ENCODE measurements at regions not wholly inside any gene's neighbourhood (a gene's known extent, or its start where the extent isn't known, plus 50 kb on each side); places are given as distances from the start of the nearest gene placed in this dataset.

DNA sequence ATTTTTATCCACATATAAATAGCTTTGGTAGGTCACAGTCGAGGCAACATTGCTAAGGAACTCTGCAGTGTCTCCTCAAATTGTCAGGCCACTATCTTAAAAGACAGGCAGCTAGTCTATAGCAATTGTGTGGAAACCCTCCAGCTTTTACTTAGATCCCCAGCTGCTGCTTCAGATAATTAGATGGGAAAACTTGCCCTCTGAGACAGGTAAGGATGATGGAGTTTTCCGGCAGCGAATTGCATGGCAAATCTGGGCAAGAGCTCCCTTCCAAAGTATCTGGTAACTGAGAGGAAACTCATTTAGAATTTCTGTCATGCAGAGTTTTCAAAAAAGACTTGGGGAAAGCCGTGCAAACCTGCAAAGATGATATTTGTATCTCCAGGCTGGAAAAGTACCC, 886.2 kb downstream of the UQCRFS1 start:
- H3K9me3 ChIP-seq, result no peaks in the 10 kb centered on the region
- no peaks in the 10 kb centered on the region for H3K36me3 ChIP-seq (replicated peaks in 1 of 2; ENCODE audit: insufficient read depth in 1 of 2, low read depth in 2 of 2)
- TF ChIP-seq POLR2A (IDR thresholded peaks at IDR 0.05), result no peak
- TF ChIP-seq, protein P1, sequence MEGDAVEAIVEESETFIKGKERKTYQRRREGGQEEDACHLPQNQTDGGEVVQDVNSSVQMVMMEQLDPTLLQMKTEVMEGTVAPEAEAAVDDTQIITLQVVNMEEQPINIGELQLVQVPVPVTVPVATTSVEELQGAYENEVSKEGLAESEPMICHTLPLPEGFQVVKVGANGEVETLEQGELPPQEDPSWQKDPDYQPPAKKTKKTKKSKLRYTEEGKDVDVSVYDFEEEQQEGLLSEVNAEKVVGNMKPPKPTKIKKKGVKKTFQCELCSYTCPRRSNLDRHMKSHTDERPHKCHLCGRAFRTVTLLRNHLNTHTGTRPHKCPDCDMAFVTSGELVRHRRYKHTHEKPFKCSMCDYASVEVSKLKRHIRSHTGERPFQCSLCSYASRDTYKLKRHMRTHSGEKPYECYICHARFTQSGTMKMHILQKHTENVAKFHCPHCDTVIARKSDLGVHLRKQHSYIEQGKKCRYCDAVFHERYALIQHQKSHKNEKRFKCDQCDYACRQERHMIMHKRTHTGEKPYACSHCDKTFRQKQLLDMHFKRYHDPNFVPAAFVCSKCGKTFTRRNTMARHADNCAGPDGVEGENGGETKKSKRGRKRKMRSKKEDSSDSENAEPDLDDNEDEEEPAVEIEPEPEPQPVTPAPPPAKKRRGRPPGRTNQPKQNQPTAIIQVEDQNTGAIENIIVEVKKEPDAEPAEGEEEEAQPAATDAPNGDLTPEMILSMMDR (IDR thresholded peaks at IDR 0.05), result no peak
- H3K4me3 ChIP-seq, result no peak overlapping the region
- no peak overlapping the region for H3K27ac ChIP-seq
- intact Hi-C loops (cut with DNase I), result no loop called here
- no peaks in the 10 kb centered on the region for H3K27me3 ChIP-seq
- ATAC-seq (no peak), DNase-seq (no peak)
- 43 to 48% methylated on average over 4 of the region's 4 CpGs for WGBS, 2 donors
- H3K4me1 ChIP-seq, result no peaks in the 10 kb centered on the region

DNA sequence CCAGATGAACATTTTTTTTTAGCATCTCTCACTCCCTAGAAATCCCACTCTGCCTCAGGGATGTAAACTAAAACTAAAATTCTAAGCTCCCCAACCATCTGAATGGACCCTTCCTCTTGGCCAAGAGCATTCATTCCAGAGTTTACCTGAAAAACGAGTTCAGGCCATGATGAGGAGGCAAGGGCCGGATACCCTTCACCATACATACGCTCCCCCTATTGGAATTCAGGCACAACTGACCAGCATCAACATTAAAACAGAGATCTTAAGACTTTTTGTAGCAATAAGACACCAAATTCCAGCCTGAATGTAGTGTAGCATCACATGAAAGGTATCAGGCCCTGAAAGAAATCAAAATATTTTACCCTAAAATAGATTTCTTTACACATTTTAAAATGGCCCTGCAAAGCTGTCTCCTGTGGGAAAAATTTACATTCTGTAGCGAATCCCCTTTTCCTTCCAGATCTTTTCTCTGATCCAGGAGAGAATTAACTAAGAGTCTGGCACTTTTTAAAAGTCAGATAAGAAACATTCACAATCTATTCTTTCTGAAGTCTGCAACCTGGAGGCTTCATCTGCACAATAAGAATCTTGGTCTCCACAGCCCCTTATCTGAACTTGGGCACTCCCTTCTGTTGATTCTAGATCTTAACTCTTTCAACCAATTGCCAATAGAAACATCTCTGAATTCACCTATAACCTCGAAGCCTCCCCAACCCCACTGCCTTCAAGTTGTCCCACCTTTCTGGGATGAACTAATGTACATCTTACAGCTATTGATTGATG, 888.5 kb downstream of the UQCRFS1 start:
- WGBS, 2 donors, result 69 to 72% methylated on average over 5 of the region's 5 CpGs
- H3K4me3 ChIP-seq, result no peak overlapping the region
- no peaks in the 10 kb centered on the region for H3K4me1 ChIP-seq
- TF ChIP-seq, protein P1 (IDR thresholded peaks at IDR 0.05), result no peak
- no peak for TF ChIP-seq POLR2A (IDR thresholded peaks at IDR 0.05)
- no peak for ATAC-seq
- H3K27ac ChIP-seq, result no peak overlapping the region
- no peaks in the 10 kb centered on the region for H3K36me3 ChIP-seq (replicated peaks in 1 of 2; ENCODE audit: insufficient read depth in 1 of 2, low read depth in 2 of 2)
- H3K27me3 ChIP-seq, result no peaks in the 10 kb centered on the region
- H3K9me3 ChIP-seq, result no peaks in the 10 kb centered on the region
- DNase-seq, result no peak
- intact Hi-C loops (cut with DNase I), result loop anchor here (5.0 kb wide), 1 partner anchor 352 kb away; no protein-coding TSS in a partner anchor

DNA sequence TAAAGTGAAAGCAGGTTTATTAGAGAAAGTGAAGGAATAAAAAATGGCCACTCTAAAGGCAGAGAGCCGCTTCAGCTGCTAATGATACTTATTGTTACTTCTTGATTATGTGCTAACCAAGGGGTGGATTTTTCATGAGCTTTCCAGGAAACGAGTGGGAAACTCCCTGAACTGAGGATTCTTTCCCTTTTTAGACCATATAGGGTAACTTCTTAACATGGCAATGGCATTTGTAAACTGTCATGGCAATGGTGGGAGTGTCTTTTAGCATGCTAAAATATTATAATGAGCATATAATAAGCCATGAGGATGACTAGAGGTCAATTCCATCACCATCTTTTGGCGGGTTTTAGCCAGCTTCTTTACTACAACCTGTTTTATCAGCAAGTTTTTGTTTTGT, 890.0 kb downstream of the UQCRFS1 start:
- Histone ChIP-seq H3K9me3 (no peaks in the 10 kb centered on the region), H3K4me3 (no peak overlapping the region), H3K36me3 (replicated peaks in 1 of 2; ENCODE audit: insufficient read depth in 1 of 2, low read depth in 2 of 2) (no peaks in the 10 kb centered on the region), H3K27me3 (no peaks in the 10 kb centered on the region), H3K27ac (no peak overlapping the region), H3K4me1 (no peaks in the 10 kb centered on the region)
- 59 to 77% methylated on average over 3 of the region's 3 CpGs for WGBS, 2 donors
- TF ChIP-seq POLR2A (IDR thresholded peaks at IDR 0.05), result no peak
- TF ChIP-seq, protein P1 (IDR thresholded peaks at IDR 0.05), result no peak
- intact Hi-C loops (cut with DNase I), result loop anchor here (5.0 kb wide), 1 partner anchor 351 kb away; no protein-coding TSS in a partner anchor
- ATAC-seq (no peak), DNase-seq (no peak)

DNA sequence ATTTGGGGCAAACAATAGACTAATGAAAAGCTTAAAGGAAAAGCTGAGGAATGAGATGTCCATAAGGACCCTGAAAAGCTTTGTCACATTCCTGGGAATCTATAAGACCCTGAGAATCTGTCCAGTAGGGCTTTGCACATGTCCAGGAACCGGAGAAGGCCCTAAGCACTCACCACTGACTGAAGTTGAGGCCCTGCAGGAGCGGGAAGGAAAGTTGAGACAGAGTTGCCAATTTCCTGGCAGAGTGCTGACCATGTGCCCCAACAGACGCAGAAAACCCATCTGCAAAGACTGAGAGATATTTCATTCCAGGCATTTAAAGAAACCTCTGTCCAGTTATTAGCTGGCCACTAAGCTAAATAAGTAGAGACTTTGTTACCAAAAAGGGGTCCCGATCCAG, 890.5 kb downstream of the UQCRFS1 start:
- no peak for ATAC-seq
- DNase-seq, result no peak
- Histone ChIP-seq H3K4me1 (no peaks in the 10 kb centered on the region), H3K27ac (no peak overlapping the region), H3K27me3 (no peaks in the 10 kb centered on the region), H3K4me3 (no peak overlapping the region), H3K36me3 (replicated peaks in 1 of 2; ENCODE audit: insufficient read depth in 1 of 2, low read depth in 2 of 2) (no peaks in the 10 kb centered on the region), H3K9me3 (no peaks in the 10 kb centered on the region)
- TF ChIP-seq POLR2A (IDR thresholded peaks at IDR 0.05), result no peak
- TF ChIP-seq, protein P1 (IDR thresholded peaks at IDR 0.05), result no peak
- 80 to 84% methylated on average over 4 of the region's 4 CpGs for WGBS, 2 donors
- intact Hi-C loops (cut with DNase I), result loop anchor here (5.0 kb wide), 1 partner anchor 350 kb away; no protein-coding TSS in a partner anchor

DNA sequence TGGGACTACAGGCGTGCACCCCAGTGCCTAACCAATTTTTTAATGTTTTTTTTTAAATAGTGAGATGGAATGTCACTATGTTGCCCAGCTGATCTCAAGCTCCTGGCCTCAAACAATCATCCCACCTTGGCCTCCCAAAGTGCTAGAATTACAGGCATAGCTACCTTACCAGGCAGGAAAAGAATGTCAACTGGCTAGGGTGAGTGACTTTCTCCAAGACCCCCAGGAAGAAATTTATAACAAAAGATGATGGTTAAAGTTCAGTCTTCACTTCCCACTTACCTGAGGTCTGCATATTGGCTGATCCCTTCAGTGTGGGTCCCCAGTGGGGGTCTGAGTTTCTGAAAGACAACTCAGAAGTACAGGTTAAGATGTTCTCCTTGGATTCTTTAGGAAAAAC, 893.0 kb downstream of the UQCRFS1 start:
- ATAC-seq, result no peak
- H3K27me3 ChIP-seq, result no peaks in the 10 kb centered on the region
- intact Hi-C loops (cut with DNase I), result loop anchor here (5.0 kb wide), 1 partner anchor 348 kb away; no protein-coding TSS in a partner anchor
- no peaks in the 10 kb centered on the region for H3K9me3 ChIP-seq
- no peak overlapping the region for H3K4me3 ChIP-seq
- TF ChIP-seq, protein P1 (IDR thresholded peaks at IDR 0.05), result no peak
- TF ChIP-seq POLR2A (IDR thresholded peaks at IDR 0.05), result no peak
- H3K36me3 ChIP-seq (replicated peaks in 1 of 2; ENCODE audit: insufficient read depth in 1 of 2, low read depth in 2 of 2), result no peaks in the 10 kb centered on the region
- no peaks in the 10 kb centered on the region for H3K4me1 ChIP-seq
- DNase-seq, result no peak
- 87 to 95% methylated on average over 1 of the region's 1 CpG for WGBS, 2 donors
- H3K27ac ChIP-seq, result no peak overlapping the region
